Hepatocyte (in vitro differentiated cells): ENCODE measurements at regions not wholly inside any gene's neighbourhood (a gene's known extent, or its start where the extent isn't known, plus 50 kb on each side); places are given as distances from the start of the nearest gene placed in this dataset.

Source experiments
- CTCF ChIP-seq: fragments of 200-600 bp; sonication (generic); IDR thresholded peaks from 2 replicates; pipeline ENCODE4 v1.5.1; 2016; ENCODE audit warnings: antibody characterized with exemption, mild to moderate bottlenecking; ENCODE audit not compliant: poor library complexity
- EZH2phosphoT487 ChIP-seq: fragments of 200-600 bp; sonication (generic); IDR thresholded peaks from one replicate; pipeline ENCODE4 v1.6.1; 2018; ENCODE audit warnings: antibody characterized with exemption, mild to moderate bottlenecking, low read depth, moderate library complexity; ENCODE audit not compliant: unreplicated experiment, severe bottlenecking

GRCh38 chr14:47843236-47843635 is 167.8 kb upstream of the MDGA2 start:
- TF ChIP-seq CTCF (no peak), EZH2phosphoT487 (no peak)
